ENCODE measurements at regions not wholly inside any gene's neighbourhood (a gene's known extent, or its start where the extent isn't known, plus 50 kb on each side); places are given as distances from the start of the nearest gene placed in this dataset.

- no peak overlapping the region for H3K27ac ChIP-seq (ENCODE audit: insufficient read depth, low read length)
- H2AK9ac ChIP-seq (replicated peaks; ENCODE audit: low read depth, low read length, poor library complexity), result no peak overlapping the region
- H2BK20ac ChIP-seq (ENCODE audit: low read depth, low read length), result no peak overlapping the region
- H3K23ac ChIP-seq (ENCODE audit: low read depth, low read length), result no peak overlapping the region
- no TSS peak for BruUV-seq (replicated peaks)
- ATAC-seq (ENCODE audit: low read depth) (no peak), DNase-seq (no peak)
- H2BK5ac ChIP-seq (ENCODE audit: low read depth, low read length, poor library complexity, severe bottlenecking), result no peak overlapping the region
- no peak overlapping the region for H3K4me2 ChIP-seq (ENCODE audit: low read depth, low read length)
- no peak overlapping the region for H4K8ac ChIP-seq (ENCODE audit: low read depth in 2 of 2, low read length in 2 of 2)
- no peak overlapping the region for H4K5ac ChIP-seq (ENCODE audit: low read depth, low read length)
- no peak overlapping the region for H3K9ac ChIP-seq (ENCODE audit: low read depth, low read length)
- intact Hi-C loops (cut with micrococcal nuclease) (no loop called here), in situ Hi-C loops (cut with MboI; ENCODE audit: low sequenced_read_pairs) (no loop called here), dilution Hi-C loops (cut with HindIII; ENCODE audit: low sequenced_read_pairs, unreplicated experiment) (no loop called here)
- no CpG with 5 or more reads among the region's 2 CpGs for WGBS, 2 experiments (ENCODE audit: extremely low coverage in 2 of 2, insufficient read length in 1 of 2)
- no peaks in the 10 kb centered on the region for H3K27me3 ChIP-seq (ENCODE audit: control insufficient read depth, insufficient read depth, low read length)
- H2AK5ac ChIP-seq (ENCODE audit: low read depth, low read length), result no peak overlapping the region
- no peak overlapping the region for H2BK120ac ChIP-seq (ENCODE audit: low read depth, low read length)
- no peak overlapping the region for H4K91ac ChIP-seq (ENCODE audit: insufficient read depth, low read depth, low read length)
- no peak overlapping the region for H3K18ac ChIP-seq (ENCODE audit: low read depth, low read length)
- H3K79me1 ChIP-seq (ENCODE audit: low read depth in 1 of 2, low read length in 2 of 2), result no peaks in the 10 kb centered on the region
- no peaks in the 10 kb centered on the region for H3K9me1 ChIP-seq (ENCODE audit: insufficient read depth, low read length)
- TF ChIP-seq CHD1 (IDR thresholded peaks at IDR 0.05; ENCODE audit: low read depth, low read length) (no peak), RFX5 (IDR thresholded peaks at IDR 0.05; ENCODE audit: low read depth, low read length) (no peak), RCOR1 (IDR thresholded peaks at IDR 0.05; ENCODE audit: insufficient replicate concordance, low read length) (no peak), SMC3 (IDR thresholded peaks at IDR 0.05; ENCODE audit: low read depth, low read length) (no peak), MXI1 (IDR thresholded peaks at IDR 0.05; ENCODE audit: borderline replicate concordance, low read depth, low read length) (no peak), MAZ (IDR thresholded peaks at IDR 0.05; ENCODE audit: borderline replicate concordance, low read depth, low read length) (no peak)
- H3K4me3 ChIP-seq (ENCODE audit: insufficient read depth, low read depth, low read length), result no peak overlapping the region
- no peak overlapping the region for H2BK15ac ChIP-seq (ENCODE audit: low read depth, low read length)
- no peak overlapping the region for H3K4ac ChIP-seq (ENCODE audit: low read depth, low read length)
- H3K14ac ChIP-seq (replicated peaks; ENCODE audit: low read depth, low read length), result no peak overlapping the region
- CTCF ChIA-PET, result no interaction called here
- no peaks in the 10 kb centered on the region for H3K4me1 ChIP-seq (ENCODE audit: control insufficient read depth, insufficient read depth, low read length)
- H3K36me3 ChIP-seq (ENCODE audit: control insufficient read depth, insufficient read depth, low read length), result no peaks in the 10 kb centered on the region
- H2AFZ ChIP-seq (replicated peaks; ENCODE audit: low read length, poor library complexity), result no peak overlapping the region
- no peak overlapping the region for H3K56ac ChIP-seq (ENCODE audit: extremely low read depth, insufficient read depth, low read length)
- H4K20me1 ChIP-seq (ENCODE audit: insufficient read depth, low read length), result no peaks in the 10 kb centered on the region
- POLR2A ChIA-PET (ENCODE audit: unreplicated experiment), result no interaction called here
- peaks cover 15% of the 10 kb centered on the region; the same call in 1 of the 2 replicates for H3K9me3 ChIP-seq (ENCODE audit: control insufficient read depth, insufficient read depth, low read length)
Measured at GRCh38 chr13:61706899-61707298, 291.2 kb upstream of the PCDH20 start.
